GM21423 (cell line): ENCODE measurements at regions not wholly inside any gene's neighbourhood (a gene's known extent, or its start where the extent isn't known, plus 50 kb on each side); places are given as distances from the start of the nearest gene placed in this dataset.

Experiments
- ATAC-seq: cut with Tn5 transposase; IDR thresholded peaks from one replicate; pipeline ENCODE4 v1.9.1; 2021; ENCODE audit warnings: mild to moderate bottlenecking, moderate library complexity; ENCODE audit not compliant: unreplicated experiment

GRCh38 chr2:139850254-139850890 is 1070.2 kb upstream of the NXPH2 start:
- no peak for ATAC-seq

GRCh38 chr2:139836769-139837168 is 1056.6 kb upstream of the NXPH2 start:
- ATAC-seq = no peak

DNA sequence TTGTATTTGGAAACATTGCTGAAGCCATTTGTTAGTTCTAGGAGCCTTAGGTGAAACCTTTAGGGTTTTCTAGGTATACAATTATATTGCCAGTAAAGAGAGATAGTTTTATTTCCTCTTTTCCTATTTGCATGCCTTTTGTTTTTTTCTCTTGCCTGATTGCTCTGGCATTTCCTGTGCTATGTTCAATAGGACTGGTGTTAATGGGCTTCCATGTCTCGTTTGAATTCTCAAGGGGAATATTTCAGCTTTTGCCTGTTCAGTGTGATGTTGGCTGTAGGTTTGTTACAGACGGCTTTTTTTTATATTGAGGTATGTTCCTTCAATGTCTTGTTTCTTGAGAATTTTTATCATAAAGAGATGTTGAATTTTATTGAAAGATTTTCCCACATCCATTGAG is 1054.9 kb upstream of the NXPH2 start:
- no peak for ATAC-seq

- no peak for ATAC-seq
Observed at GRCh38 chr2:139828011-139828410, 1047.8 kb upstream of the NXPH2 start.

GRCh38 chr2:139825726-139826125 is 1045.5 kb upstream of the NXPH2 start:
- no peak for ATAC-seq

DNA sequence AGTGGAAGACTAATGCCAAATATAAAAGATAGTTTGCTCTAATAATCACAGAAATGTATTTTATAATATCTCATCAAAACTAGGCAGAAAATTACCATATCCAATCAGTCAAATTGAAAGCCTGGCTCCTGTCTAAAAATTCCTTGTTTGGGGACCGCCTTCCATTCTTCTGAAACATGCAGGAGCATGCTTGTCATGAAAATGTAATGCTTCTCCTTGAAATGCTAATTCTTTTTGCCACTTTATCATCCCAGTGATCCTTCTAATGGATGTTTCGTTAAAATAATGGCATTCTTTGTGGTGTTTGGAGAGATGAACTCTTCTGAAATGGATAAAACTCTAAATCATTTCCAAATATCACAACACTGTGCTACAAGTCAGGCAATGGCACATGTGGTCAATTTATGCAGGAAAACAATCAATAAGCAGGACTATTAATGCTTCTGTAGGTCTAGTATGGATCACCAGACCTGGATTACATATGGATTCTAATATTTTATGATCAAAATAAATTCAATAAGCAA is 1039.1 kb upstream of the NXPH2 start:
- ATAC-seq = no peak

GRCh38 chr2:139814458-139814857 is 1034.3 kb upstream of the NXPH2 start:
- no peak for ATAC-seq

DNA sequence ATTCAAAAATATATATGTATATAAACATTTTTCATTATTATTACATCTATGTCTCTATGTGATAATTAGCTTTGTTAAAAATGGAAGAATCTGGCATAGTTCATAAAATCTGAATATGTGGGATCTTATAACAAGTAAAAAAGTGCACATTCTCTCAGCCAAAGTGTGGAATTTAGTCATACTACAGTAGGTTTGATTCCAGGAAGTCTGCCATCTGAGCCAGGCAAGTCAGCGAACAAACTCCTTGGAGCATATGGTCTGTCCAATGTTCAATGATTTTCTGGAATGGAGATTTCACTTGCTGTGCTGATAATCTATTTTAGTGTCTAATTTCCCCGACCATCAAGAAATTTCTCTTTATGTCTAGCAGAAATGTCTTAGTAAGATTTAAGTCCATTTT is 1033.2 kb upstream of the NXPH2 start:
- ATAC-seq = no peak

- no peak for ATAC-seq
Observed at GRCh38 chr2:139805441-139805840, 1025.3 kb upstream of the NXPH2 start.

DNA sequence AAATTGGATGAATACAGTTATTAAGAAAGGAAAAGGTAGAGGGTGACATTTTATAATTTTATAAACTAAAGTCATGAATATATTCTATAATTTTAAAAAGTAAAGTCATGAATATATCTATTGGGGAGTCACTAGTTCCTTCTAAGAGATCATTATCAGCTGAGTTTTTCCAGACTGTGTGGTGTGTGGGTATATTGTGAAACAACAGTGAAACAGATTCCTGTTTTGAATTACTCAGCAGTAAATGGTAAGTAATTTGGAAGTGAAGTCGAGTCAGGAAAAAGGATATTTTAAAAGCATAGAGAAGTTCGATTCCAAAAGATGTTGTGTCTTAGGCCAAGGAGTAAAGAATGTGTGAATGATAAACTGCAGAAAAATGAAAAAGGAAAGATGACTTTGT is 1018.2 kb upstream of the NXPH2 start:
- ATAC-seq = no peak

DNA sequence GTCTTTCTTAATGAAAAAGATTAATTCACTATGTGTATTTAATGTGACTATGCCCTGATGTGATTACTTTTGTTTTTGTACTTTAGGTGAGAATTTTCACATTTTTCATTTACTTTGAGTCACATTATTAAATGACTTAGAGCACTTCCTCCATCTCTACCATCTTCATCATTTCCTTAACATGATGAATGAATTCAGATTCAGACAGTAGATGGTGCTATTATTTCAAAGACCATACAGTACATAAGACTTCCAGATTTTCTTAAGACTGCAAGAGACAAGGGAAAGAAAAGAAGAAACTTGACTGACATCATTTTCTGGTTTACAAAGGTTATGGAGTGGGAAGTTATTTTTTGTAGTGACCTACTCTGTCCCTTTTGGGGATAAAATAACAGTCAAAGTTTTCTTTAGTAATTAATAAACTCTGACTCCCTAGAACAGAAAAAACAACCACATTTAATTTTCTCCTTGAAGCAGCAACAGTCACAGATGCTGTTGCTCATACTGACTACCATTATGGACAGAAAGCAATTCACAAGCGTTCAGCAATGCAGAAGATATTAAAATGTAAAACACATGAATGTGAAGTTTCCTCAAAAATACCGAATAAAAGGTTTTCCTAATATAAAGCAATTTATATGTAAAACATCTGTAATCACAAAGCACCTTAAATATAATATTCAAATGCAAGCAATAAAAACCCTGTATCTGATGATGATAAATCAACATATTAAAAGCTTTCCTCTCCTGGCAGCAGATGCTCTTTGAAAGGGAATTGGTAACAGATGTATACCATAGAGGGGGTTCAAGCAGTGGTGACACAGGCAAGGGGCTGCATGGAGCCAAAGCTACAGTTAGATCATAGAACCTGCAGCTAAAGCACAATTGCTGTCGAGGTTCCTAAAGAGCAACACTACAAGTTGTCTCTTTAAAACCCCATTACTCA is 1010.9 kb upstream of the NXPH2 start:
- ATAC-seq = no peak

- no peak for ATAC-seq
Observed at GRCh38 chr2:139790136-139790535, 1009.9 kb upstream of the NXPH2 start.

GRCh38 chr2:139778732-139779131 is 998.5 kb upstream of the NXPH2 start:
- no peak for ATAC-seq

DNA sequence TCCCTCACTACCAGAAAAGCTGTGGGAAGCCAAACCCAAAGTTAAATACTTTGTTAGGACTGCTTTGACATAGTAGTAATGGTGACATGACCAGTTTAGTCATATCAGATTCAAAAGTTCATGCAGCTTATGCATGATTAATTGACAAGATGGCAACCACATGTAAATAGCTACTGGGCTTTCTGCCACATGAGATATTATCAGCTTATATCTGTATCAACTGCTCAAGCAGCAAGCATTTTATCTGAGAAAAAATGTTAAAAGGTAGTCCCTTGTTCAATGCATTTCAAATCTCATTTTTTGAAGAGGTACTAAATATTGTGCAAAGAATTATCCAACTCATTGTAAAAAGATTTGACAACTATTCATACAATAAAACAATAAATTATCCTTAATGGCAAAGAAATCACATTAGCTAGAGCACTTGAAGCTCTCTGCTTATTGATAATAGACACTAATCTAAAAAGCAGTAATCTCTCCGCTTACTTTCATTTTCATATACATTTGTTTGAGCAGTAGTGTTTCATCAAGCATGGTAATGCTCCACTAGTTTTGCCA is 993.6 kb upstream of the NXPH2 start:
- ATAC-seq = no peak

GRCh38 chr2:139769633-139770032 is 989.4 kb upstream of the NXPH2 start:
- no peak for ATAC-seq

DNA sequence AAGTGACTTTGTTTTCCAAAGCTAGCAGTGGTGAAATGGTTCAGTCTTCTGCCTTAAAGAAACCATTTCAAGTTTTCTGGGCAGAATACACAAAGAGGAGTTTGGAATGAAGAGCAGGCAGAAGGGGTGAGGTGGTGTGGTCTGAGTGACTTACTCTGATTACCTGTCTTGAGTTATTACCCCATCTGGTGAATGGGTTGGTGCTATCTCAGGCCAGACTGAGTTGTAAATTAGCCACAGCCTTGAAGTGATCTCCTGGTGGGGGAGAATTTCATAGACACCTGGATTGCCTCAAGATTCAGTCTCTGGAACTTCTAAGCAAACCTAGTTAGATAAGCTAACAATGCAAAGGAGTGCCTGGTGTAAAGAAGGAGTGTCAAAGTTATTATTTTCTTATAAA is 983.5 kb upstream of the NXPH2 start:
- ATAC-seq = no peak

GRCh38 chr2:139759000-139759505 is 978.9 kb upstream of the NXPH2 start:
- ATAC-seq = no peak

GRCh38 chr2:139746901-139747300 is 966.7 kb upstream of the NXPH2 start:
- no peak for ATAC-seq

DNA sequence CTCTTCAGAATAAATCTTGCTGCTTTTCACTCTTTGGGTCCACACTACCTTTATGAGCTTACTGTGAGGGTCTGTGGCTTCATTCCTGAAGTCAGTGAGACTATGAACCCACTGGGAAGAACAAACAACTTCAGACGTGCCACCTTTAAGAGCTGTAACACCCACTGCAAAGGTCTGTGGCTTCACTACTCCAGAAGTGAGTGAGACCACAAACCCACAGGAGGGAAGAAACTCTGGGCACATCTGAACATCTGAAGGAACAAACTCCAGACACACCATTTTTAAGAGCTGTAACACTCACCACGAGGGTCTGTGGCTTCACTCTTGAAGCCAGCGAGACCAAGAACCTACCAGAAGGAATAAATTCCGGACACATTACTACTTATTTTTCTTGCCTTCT is 964.1 kb upstream of the NXPH2 start:
- ATAC-seq = no peak

DNA sequence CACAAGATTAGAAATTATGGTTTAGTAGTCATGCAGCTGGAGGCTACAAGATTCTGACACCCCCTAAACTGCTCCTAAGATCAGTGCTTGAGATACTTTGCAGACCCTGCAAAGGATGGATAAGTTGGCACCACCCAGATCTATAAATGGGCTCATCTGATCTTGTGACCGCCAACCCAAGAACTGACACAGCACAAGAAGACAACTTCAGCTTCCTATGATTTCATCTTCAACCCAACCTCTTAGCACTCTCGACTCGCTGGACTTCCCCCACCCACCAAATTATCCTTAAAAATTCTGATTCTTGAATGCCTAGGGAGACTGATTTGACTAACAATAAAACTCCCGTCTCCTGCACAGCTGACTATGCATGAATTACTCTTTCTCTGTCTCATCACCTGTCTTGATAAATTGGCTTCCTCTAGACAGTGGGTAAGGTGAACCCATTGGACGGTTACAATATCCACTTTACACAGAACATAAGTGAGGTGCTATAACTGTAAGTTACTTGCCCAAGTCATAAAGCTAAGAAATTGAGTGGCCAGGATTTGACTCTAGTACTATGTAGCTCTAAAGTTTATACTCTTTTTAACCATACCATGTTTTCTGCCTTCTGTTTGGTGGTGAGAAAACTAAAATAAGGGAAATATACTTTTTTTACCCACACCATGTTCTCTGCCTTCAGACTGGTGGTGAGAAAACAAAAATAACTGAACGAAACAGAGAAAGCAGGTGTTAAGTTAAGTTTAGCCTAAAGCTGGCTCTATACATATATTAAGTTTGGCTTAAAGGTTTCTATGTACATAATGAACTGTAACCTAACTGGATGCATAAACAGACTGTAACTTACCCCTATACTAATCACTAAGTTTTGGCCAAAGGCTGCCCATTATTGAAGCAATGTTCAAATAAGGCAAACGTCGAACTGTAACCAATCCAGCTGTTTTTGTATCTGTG is 962.3 kb upstream of the NXPH2 start:
- ATAC-seq = no peak
